A673 (cell line): ENCODE measurements at regions not wholly inside any gene's neighbourhood (a gene's known extent, or its start where the extent isn't known, plus 50 kb on each side); places are given as distances from the start of the nearest gene placed in this dataset.
"Not testable (repeated sequence)": the region's sequence is repeated elsewhere in the genome, so short reads cannot be mapped to it uniquely, and the experiment has no call there.

Experiments used
- BruUV-seq: library from RNA; stranded (reverse); fragments of 400-500 nt; replicated peaks from 2 replicates; lab custom pipeline; 2021; lab: Mats Ljungman, UMichigan
- CTCF ChIA-PET: fragments of 300-600 bp; sonication (Branson Sonifier 250); formaldehyde crosslinking; loops from one replicate; lab custom pipeline; 2022; ENCODE audit warnings: antibody characterized with exemption; lab: Charles Lee
- POLR2A ChIA-PET: fragments of 300-600 bp; sonication (Branson Sonifier 250); formaldehyde crosslinking; loops from one replicate; lab custom pipeline; 2022; ENCODE audit warnings: antibody characterized with exemption; ENCODE audit not compliant: low non-redundant PET; lab: Charles Lee
- DNase-seq: peaks from one replicate; pipeline ENCODE4 v3.0.0-alpha.2; 2015; ENCODE audit warnings: low spot score
- H3K27ac ChIP-seq: fragments of 200-600 bp; sonication (generic); 2 replicates; pipeline ENCODE4 v1.5.1; 2016; ENCODE audit warnings: mixed run types, low read depth, mild to moderate bottlenecking, mixed read lengths, antibody characterized with exemption, low read length; ENCODE audit not compliant: poor library complexity, severe bottlenecking
- H3K27me3 ChIP-seq: fragments of 200-600 bp; sonication (generic); replicated peaks from 2 replicates; pipeline ENCODE4 v1.6.1; 2017; ENCODE audit warnings: mixed run types, low read depth, mild to moderate bottlenecking, mixed read lengths, antibody characterized with exemption, low read length; ENCODE audit not compliant: insufficient read depth, poor library complexity
- H3K36me3 ChIP-seq: fragments of 200-600 bp; sonication (generic); 2 replicates; pipeline ENCODE4 v1.6.1; 2016; ENCODE audit warnings: mixed run types, mild to moderate bottlenecking, mixed read lengths, antibody characterized with exemption, low read length; ENCODE audit not compliant: insufficient read depth, poor library complexity, severe bottlenecking
- H3K4me1 ChIP-seq: fragments of 200-600 bp; sonication (generic); 2 replicates; pipeline ENCODE4 v1.6.1; 2017; ENCODE audit warnings: mixed run types, mild to moderate bottlenecking, mixed read lengths, antibody characterized with exemption, low read length; ENCODE audit not compliant: insufficient read depth, poor library complexity, severe bottlenecking
- H3K4me3 ChIP-seq: fragments of 200-600 bp; sonication (generic); 2 replicates; pipeline ENCODE4 v1.5.1; 2016; ENCODE audit warnings: low read depth, mixed run types, mild to moderate bottlenecking, mixed read lengths, low read length; ENCODE audit not compliant: poor library complexity, severe bottlenecking
- H3K9me3 ChIP-seq: fragments of 200-600 bp; sonication (generic); 2 replicates; pipeline ENCODE4 v1.6.1; 2016; ENCODE audit warnings: mixed run types, low read depth, mild to moderate bottlenecking, mixed read lengths, antibody characterized with exemption, low read length; ENCODE audit not compliant: poor library complexity, severe bottlenecking
- CTCF ChIP-seq: fragments of 300-800, 200-600 bp; sonication (generic); conservative IDR thresholded peaks from 2 replicates; pipeline ENCODE4 v1.5.1; 2017; ENCODE audit warnings: low read depth, mild to moderate bottlenecking, antibody characterized with exemption, low read length, moderate library complexity, mixed read lengths
- EZH2 ChIP-seq: fragments of 200-600 bp; sonication (generic); IDR thresholded peaks from 2 replicates; pipeline ENCODE4 v1.6.1; 2017; ENCODE audit warnings: borderline replicate concordance, low read depth, mild to moderate bottlenecking, mixed read lengths, antibody characterized with exemption, low read length; ENCODE audit not compliant: poor library complexity, severe bottlenecking
- intact Hi-C: fragments of 100-400 bp; cut with micrococcal nuclease; formaldehyde crosslinking; loops from one replicate; pipeline ENCODE4 v1.10.0; 2022; ENCODE audit not compliant: unreplicated experiment

DNA sequence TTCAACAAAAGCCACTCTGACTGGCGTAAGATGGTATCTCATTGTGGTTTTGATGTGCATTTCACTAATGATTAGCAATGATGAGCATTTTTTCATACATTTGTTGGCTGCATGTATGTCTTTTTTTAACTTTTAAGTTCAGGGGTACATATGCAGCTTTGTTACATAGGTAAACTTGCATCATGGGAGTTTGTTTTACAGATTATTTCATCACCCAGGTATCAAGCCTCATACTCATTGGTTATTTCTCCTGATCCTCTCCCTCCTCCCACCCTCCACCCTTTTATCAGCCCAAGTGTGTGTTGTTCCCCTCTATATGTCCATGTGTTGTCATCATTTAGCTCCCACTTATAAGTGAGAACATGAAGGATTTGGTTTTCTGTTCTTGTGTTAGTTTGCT lies 154.1 kb upstream of the POGK start:
- POLR2A ChIA-PET: no interaction called here
- no peak for DNase-seq
- H3K36me3 ChIP-seq: no peaks in the 10 kb centered on the region
- H3K4me3 ChIP-seq: no peak overlapping the region
- no peak overlapping the region for H3K27ac ChIP-seq
- intact Hi-C loops: no loop called here
- no TSS peak for BruUV-seq
- H3K9me3 ChIP-seq: no peaks in the 10 kb centered on the region
- TF ChIP-seq CTCF (no peak), EZH2 (no peak)
- no peaks in the 10 kb centered on the region for H3K4me1 ChIP-seq
- CTCF ChIA-PET: no interaction called here
- H3K27me3 ChIP-seq: no peaks in the 10 kb centered on the region

DNA sequence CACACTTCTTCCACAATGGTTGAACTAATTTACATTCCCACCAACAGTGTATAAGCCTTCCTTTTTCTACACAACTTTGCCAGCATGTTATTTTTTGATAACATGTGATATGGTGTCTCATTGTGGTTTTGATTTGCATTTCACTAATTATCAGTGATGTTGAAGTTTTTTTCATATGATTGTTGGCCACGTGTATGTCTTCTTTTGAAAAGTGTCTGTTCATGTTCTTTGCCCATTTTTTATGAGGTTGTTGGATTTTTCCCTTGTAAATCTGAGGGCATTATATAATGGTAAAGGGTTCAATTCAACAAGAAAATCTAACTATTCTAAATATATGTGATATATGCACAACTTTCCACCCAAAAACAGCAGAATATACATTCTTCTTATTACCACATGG lies 153.4 kb upstream of the POGK start:
- H3K27me3 ChIP-seq, H3K4me3 ChIP-seq, POLR2A ChIA-PET, CTCF ChIA-PET, H3K4me1 ChIP-seq, BruUV-seq, H3K36me3 ChIP-seq, DNase-seq, intact Hi-C loops, H3K27ac ChIP-seq, H3K9me3 ChIP-seq: not testable (repeated sequence)

DNA sequence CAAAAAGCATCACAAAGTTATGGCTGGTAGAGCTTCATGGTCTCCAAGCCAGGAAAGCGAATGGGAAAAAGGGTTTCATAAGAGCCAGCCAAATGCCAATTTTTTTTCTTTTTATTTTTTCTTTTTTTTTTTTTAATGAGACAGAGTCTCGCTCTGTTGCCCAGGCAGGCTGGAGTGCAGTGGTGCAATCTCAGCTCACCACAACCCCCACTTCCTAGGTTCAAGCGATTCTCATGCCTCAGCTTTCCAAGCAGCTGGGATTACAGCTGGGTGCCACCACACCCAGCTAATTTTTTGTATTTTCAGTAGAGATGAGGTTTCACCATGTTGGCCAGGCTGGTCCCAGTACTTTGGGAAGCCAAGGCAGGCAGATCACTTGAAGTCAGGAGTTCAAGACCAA lies 148.7 kb upstream of the POGK start:
- BruUV-seq, H3K36me3 ChIP-seq, DNase-seq, intact Hi-C loops, H3K27ac ChIP-seq, POLR2A ChIA-PET, CTCF ChIA-PET, H3K9me3 ChIP-seq, H3K4me1 ChIP-seq, H3K4me3 ChIP-seq, H3K27me3 ChIP-seq: not testable (repeated sequence)

DNA sequence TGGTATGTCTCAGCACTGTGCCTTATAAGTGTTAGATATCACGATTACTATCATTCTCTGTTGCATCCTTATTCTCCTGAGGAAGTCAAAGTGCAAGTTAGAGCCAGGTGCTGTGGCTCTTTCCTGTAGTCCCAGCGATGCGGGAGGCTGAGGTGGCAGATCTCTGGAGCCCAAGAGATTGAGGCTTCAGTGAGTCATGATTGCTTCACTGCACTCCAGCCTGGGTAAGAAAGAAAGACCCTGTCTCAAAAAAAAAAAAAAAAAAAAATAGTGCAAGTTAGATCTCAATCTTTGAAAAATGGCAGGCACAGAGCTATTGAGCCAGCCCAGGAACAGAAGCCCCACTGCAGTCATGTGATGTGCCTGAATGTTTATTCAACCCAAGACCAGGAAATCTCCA lies 147.8 kb upstream of the POGK start:
- no peak for DNase-seq
- POLR2A ChIA-PET: no interaction called here
- H3K27me3 ChIP-seq: no peaks in the 10 kb centered on the region
- no peaks in the 10 kb centered on the region for H3K36me3 ChIP-seq
- TF ChIP-seq CTCF: no peak
- no peak for TF ChIP-seq EZH2
- no TSS peak for BruUV-seq
- intact Hi-C loops: no loop called here
- H3K9me3 ChIP-seq: no peaks in the 10 kb centered on the region
- H3K27ac ChIP-seq: no peak overlapping the region
- no peaks in the 10 kb centered on the region for H3K4me1 ChIP-seq
- no peak overlapping the region for H3K4me3 ChIP-seq
- CTCF ChIA-PET: no interaction called here
